ENCODE measurements at regions not wholly inside any gene's neighbourhood (a gene's known extent, or its start where the extent isn't known, plus 50 kb on each side); places are given as distances from the start of the nearest gene placed in this dataset.

DNA sequence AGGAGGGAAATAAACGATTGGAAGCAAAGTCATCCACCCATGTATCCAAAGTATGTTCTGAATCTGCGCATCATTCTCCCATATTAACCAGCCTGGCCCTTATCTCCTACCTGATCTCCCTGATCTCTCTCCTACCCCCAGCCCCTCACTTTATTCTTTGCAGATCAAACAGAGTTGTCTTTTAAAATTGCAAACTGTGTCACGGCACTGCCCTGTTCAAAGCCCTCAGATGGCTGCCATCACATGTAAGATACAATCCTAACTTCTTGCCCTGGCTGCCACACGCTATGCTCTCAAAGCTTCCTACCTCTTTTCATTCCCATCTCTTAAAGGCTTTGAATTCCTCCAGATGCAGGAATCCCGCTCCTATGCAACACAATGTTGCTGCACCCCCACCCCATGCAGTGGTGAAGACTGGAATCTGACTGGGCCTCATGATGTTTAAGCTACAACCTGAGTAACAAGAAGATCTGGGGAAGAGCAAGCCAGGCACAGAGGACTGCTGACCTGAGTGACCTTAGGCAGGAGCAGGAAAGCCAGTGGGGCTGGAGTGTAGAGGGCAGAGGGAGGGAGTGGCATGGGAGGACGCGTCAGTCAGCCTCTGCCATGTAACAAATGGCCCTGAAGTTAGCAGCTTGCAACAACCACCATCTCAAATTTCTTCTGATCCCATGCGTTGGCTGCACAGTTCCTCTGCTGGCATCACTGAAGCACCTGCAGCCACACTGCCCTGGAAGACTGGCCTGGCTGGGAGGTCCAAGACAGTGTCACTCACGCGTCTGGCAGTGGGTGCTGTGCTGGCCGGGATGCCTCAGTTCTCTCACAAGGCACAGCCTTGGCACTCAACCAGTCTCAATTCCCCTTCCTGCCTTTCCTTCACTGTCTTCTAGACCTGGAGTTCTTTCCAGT lies 382.8 kb downstream of the BCL11B start:
- no peak for DNase-seq

DNA sequence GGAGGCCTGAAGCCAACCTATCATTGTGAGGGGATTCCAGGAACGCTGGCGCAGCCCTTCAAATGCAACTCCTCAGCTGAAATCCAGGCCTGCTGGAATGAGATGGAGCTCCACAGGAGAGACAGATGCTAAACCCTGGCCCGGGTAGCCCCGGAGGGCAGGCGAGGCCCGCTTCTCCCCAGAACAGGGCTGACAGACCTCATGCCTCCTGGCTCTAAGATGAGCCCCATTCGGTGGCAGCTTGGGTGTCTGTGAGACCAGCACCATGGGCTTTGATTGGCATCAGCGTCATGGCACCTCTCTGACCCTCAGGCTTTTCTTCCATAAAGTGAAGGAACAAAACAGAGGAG lies 382.2 kb downstream of the BCL11B start:
- no peak for DNase-seq

DNA sequence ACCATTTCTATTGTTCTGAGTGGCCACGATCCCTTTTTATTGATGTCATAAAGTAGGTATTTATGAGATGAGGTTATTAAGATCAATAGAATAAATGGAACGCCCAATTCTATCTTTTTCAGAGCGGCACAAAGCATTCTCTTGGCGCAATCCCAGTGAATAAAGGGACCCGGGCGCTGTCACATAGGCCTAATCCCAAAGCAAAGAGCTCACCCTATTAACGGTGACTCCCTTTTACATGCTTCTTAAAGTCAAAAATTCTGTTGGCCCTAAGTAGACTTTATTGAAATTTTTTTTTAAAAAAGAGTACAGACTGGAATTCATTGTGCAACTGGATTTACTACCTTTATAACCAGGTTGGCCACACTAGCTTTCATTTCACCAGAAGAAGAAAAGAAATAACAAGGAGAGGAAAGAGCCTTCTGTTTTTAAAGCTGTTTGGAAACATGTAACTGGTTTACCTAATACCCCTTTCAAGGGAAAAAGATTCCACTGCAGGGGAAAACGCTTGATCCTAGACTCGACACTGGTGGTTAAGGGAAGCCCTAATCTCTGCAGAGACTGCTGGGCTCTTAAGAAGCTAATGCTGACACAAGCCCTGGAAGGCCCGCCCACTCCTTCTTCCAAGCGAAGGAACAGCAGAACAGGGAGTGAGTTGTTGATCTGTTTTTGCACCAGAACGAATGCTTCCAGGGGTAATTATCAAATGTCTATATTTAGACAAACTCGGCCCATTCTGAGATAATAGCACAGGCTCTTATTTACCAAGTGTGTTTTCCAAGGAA lies 381.2 kb downstream of the BCL11B start:
- DNase-seq = no peak

DNA sequence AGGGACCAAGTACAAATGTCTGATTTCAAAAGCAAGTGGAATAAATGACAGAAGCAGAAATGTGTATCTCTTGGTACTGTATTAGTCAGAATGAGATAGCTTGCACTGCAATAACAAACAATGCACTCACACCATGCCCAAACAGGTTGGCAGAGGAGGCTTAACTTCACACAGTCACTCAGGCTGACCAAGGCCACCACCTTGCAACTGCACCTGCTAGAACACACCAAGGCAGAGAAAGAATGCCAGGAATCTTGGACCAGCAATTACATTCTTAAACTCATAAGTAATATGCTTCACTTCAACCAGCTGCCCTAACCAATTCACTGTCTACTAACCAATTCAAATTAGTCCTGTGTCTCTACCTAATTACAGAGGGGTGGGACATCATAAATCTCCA lies 378.3 kb downstream of the BCL11B start:
- DNase-seq = no peak

DNA sequence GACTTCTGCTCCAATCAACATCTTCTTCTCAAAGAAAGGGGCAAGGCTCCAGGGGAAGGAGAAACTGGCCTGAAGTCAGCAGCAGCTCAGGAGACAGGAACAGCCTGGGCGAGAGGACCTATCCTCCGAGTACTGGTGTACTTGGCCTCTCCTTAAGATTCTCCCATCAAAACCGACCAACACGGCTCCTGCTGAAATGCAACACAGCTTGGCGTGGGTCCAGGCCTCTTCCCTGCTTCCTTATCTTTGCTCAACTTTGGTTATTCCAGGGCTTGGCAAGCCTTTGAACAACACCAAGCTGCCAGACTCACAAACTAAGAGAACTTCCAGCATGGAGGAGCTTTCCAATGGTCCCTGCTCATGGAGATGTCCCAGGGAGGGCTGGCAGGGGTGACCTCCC lies 377.4 kb downstream of the BCL11B start:
- no peak for DNase-seq

DNA sequence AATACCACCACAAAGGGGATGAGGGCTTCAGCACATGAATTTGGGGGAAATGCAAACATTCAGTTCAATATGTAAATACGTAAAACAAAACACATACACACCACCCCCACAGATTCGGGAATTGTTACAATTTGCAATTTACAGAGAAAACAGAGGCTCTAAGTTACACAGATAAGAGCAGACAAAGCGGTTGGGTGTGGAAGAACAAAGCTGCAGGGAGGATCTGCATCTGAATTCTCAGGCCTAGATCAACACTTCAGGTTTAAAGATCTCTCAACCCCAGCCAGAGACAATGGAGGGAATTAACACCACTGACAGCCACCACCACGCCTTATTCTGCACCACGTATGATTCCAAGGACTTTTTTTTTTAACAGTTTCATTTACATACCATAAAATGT lies 375.5 kb downstream of the BCL11B start:
- DNase-seq = no peak

DNA sequence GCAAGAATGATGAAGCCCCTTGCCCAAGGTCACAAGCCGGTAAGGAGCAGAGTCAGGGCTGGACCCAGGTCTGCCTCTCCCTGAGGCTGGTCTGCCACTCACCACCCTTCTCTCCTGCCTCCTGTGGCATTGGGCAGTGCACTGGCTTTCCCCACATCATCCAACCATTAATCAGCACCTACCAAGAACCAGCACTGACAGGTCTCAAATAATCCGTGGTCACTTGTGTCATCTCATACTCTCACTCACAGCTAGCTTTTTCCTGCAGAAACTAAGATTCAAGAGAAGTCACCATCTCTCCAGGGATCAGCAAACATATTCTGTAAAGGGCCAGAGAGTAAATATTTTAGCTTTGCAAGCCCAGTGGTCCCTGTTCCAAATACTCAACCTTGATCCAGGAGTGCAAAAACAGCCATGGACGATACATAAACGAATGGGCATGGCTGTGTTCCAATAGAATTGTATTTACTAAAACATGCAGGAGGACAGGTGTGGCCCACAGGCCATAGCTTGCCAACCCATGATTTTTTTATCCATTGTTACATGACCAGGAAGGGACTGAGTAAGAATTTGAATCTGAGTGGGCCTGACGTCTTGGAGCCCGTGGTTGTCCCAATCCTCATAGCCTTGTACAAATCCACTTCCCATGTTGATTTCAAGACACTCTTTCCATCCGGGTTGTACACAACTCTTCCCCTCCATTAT lies 374.2 kb downstream of the BCL11B start:
- no peak for DNase-seq

DNA sequence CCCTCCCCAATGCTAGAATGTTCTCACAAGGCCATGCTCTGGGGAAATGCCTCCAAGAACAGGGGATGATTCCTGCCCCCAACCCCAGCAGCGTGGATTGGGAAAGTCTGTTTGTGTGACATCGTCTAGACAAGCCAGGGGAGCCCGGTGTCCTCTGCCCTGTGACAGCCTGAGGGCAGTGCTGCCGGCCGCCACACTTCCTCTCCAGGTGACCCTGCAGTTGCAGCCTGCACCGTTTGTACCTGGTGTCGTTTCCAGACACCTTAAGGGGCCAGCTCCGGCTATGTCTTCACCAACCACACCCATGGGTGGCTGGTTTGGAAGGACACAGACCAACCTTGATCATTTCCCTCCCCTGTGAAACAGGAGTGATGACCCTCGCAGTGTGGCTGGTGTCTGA lies 372.6 kb downstream of the BCL11B start:
- no peak for DNase-seq

DNA sequence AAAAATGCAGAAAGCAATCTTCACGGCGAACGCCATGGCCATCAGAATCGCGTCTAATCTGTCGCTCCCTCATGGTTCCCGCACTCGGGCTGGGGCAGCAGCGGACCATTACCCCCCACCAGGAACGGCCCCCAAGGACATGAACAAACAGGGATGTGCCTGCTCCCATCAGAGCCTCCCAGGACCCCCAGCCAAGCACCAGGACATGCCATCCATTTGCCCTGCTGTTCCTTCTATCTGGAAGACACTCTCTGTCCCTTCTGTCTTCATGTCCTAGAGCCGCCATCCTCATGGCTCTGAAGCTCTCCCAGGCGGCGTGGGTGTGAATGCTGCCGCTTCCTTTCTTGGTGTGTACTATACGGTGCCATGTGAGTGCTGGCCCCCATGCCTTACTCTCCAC lies 371.8 kb downstream of the BCL11B start:
- DNase-seq = no peak

DNA sequence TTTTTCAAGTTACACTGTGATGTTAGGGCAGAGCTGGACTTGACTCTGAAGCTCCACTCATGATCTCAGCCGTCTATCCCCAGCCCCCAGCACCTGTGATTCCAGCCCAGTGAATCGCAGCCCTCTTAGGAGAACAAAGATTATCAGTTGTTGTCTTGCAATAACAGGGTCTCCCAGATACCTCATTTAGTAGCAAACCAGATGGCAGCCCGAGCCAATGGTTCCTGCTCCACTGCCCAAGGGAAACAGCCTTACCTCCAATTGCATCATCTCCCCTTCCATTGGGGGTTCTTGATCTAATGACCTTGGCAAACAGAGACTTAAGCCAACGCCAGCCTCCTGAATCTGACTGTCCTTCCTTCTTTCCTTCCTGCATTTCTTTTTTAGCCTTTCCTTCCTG lies 371.2 kb downstream of the BCL11B start:
- DNase-seq = no peak

DNA sequence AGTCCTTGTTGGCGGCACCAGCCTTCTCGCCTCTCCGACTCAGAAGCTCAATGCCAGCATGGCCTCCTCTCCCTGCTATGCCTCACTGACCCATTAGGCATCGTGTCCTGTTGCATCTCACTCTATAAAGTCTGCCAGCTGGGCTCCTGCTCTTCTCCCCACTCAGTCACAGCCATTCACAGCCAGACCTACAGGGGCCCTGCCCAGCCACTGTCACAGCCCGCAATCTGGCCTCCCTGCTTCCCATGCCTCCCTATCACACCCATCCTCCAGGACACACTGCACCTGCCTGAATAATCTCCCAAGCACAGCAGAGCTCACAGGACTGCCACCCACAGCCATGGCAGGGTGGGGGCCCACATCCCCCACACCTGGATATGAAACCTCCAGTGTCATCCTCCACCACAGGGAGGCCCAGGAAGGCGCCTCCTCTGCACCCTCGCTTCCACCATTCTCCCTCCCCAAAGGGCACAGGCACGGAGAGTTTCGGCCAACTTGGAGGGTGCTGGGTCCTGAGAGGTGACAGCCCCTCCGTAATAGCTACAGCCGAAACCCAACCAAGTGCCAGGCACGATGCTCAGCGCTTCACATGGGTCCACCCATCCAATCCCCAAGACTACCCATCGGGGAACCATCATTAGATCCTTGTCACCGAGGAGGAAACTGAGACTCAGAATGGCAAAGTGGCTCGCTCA lies 370.3 kb downstream of the BCL11B start:
- no peak for DNase-seq

DNA sequence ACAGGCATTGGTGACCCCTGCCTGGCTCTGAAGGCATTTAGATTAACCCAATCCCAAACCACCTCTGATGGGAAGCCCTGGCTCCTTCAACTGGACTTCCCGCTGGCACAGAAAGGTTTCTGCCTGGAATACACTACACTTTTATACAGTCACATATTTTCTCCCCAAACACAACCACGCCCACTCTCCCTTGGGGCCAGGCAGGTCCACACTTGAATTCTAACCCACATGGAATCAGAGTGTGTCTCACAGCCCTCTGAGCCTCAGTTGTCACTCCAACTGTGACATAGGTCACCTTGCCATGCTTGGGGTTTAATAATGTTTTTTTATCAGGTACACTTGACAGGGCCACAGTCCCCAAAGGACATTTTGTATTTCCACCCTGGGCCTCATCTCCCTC lies 368.6 kb downstream of the BCL11B start:
- no peak for DNase-seq

DNA sequence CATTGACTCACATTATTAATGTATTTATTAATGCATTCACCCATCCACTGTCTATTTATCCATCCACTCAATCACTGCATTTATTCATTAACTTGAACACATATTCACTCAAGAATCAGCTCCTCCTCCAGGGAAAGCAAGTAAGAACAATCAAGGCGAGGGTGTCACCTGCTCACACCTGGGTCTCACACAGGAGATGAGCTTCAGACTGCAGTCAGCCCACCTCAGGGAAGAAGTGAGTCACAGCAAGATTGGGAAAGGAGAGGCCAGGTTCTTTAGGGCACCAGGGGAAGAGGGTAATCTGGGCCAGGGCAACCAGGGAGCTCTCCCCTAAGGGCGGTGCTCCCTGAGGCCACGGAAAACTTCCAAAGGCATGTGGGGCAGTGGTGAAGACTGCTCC lies 367.3 kb downstream of the BCL11B start:
- DNase-seq = no peak

DNA sequence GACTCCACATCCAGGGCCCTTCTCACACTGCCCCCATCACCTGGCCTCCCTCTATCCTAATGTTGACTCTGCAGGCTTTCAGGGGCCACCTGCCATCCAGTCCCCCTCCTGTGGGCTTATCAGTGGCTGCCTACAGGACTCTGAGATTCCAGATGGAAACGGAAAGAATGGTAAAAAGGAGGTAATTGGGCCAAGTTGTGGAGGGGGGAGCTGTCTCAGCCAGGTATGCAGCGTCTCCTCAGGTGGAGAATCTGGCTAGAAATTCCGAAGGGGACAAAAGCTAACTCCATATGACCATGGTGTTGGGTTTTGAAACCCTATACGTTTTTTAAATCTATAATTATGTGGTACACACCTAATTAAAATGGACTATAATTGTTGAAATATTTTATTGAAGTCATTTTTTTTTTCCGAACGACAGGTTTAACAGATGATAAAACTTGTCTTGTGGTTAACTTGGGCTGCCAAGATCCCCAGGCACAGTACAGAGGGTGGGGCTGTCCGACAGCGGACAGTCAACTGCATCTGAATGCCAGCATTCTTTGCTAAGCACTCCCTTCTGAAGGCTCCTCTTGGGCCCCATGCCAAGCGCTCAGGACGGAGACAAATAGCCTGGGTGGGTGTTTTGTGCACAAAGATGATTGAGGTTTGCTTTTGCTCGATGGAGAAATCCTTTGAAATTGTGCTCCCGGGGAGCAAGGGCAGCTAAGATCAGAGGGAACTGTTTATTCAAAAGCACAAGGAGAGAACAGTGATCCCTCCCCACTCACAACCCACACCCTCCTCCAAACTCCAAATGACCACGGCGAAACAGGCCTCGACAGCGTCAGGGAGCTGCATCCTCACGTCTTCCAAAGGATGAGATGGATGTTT lies 365.6 kb downstream of the BCL11B start:
- DNase-seq = no peak

DNA sequence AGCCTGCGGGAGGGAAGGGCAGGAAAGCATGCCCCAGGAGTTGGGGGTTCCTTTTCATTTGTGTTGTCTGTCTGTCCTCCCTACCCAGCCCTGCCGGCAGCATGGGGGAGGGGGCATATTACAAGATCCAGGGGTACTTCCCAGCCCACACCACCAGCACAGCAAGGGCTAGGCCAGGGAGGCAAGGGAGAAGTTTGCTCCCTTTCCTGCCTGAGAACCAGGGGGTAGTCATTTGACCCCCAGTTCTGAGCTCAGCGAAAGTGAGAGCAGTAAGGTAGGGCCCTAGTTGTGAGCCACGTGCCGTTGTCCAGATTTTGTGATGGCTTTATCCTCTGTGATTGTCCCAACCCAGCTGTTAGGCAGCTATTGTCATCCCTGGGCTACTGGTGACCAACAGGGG lies 364.7 kb downstream of the BCL11B start:
- DNase-seq = no peak

DNA sequence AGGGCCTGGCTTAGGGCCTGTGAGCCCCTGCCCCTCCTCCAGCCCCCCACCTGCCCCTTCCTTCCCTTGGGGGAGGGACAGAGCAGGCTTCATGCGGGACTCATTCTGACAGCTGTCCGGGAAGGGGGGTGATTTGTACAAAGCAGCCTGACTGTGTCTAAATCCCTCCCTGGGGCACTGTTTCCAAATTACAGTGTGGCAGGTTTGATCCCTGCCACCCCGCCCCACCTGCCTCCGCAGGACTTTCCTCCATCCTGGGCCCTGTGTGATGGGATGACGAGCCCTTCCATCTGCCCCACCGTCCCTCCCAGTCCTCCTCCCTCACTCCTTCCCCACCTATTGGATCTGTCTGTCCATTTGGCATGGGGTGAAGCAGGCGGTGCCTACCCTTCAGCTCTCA lies 363.9 kb downstream of the BCL11B start:
- no peak for DNase-seq

DNA sequence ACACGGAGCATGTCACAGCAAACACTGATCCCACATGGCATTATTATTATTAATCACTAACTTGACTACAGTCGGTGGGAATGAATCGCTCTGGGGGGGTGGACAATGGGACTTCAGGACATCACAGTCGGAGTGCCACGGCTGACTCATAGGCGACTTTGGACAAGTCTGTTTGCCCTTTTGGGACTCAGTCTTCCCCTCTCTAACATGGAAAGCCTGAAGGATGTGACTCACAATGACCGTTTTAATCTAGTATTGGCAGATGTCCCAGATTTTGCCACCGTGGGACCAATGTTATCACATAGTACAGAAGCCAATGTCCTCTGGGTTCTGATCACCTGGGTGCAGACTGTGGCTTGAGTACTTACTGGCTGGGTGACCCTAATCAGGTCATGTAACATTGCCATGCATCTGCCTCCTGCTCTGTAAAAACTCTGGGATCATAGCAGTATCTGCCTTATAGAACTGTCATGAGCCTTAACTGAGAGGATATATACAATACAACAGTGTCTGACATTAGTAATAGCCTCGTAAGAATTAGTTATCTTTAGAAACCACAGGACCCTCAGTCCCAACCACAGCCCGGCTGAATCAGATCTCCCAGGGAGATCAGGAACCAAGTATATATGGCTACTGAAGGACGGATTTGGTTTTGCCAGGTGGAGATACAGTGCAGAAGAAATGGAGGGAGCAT lies 362.6 kb downstream of the BCL11B start:
- DNase-seq = no peak

DNA sequence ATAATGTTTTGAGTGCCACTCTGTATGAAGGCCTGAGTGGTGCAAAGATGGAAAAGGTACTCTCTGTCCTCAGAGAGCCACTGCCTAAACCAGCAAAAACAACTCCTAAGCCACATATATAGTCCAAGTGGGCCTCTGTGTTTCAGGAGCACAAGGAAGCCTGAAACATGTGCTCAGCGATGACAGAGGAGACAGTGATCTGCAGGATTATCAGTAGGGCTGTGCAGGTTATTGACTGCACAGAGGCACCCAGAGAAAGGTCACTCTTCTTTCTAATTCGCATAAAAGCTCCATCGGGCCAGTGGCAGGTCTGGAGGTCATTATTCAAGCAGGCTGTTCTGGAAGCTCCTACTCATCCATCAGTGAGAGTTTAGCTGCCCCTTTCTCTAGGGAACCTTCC lies 361.9 kb downstream of the BCL11B start:
- no peak for DNase-seq

DNA sequence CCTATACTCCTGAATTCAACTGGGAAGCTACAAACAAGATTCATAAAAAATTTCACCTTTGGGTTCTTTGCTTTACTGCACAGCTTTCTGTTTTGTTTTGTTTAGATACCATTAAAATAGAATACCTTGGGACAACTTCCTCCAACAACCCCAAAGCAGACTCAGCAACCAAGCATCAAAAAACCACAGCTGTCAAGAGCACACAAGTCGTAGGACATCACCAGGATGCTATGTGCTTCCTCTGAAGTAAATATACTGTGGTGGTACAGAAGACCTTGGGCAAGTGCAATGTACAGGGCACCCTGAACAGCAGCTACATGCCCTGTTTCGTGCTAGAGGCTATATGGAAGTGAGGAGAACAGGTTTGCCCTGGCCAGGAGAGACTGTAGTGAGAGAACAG lies 359.3 kb downstream of the BCL11B start:
- DNase-seq = no peak

DNA sequence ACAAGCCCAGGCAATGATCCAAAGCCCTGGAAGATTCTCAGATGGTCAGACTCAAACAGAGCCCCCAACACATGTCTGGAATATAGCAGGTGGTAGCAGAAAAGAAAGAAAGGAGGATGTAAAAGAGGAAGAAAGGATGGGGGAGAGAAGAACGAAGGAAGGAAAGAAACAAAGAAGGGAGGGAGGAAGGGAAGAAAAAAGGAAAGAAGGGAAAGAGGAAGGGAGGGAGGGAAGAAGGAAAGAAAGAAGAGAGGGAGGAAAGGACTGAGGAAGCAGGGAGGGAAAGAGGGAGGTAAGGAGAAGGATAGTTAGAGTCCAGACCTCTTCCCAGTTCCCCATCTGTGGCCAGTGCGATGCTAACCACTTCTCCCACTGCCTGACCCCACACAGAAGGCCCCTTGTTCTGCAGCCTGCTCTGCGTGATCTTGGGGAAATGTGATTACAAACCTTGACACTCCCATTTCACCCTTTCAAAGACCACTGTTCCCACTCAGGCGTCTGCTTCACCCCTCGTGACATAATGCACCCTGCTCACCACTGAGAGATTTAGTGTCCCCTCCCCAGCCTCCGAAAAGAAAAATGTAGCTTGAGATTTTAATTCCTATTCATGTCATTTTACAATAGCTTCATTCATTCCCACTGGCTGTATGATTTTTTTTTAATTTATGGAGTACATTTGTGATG lies 357.9 kb downstream of the BCL11B start:
- DNase-seq = no peak

DNA sequence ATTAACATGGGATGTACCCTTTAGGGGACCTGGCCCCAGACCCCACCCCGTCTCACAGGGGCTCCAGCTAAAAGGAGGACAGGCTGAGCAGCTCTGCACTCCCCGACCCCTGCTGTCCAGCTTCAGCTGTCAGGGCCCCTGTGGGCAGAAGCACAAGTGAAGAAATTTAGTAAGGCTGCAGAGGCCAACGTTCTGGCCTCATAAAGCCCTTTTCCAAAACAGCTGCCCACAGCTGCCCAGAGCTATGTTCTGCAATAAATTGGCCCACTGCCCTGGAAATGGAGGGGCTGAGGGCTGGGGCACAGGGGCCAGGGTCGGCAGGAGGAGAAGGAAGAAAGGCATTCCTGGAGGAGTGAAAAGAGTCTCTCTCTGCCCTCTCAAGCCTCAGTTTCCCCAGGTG lies 357.1 kb downstream of the BCL11B start:
- no peak for DNase-seq
